Sigmoid colon (tissue), 6 donors: ENCODE measurements at regions not wholly inside any gene's neighbourhood (a gene's known extent, or its start where the extent isn't known, plus 50 kb on each side); places are given as distances from the start of the nearest gene placed in this dataset.
"Not testable (repeated sequence)": the region's sequence is repeated elsewhere in the genome, so short reads cannot be mapped to it uniquely, and the experiment has no call there.

Experiments used
- DNase-seq: peaks from one replicate; pipeline ENCODE4 v3.0.0-alpha.2; 2019
- H3K27ac ChIP-seq, 4 donors: fragments of 200-600 bp; sonication (generic); one replicate each; pipeline ENCODE4 v1.5.1; 2016 to 2019; ENCODE audit warnings: mild to moderate bottlenecking in 1 of 4
- H3K27me3 ChIP-seq, 3 donors: fragments of 200-600 bp; sonication (generic); one replicate each; pipeline ENCODE4 v1.5.1; 2019; ENCODE audit warnings: mild to moderate bottlenecking in 1 of 3
- H3K36me3 ChIP-seq, 4 donors: fragments of 200-600 bp; sonication (generic); one replicate each; pipeline ENCODE4 v1.5.1; 2016 to 2019
- H3K4me1 ChIP-seq, 4 donors: fragments of 200-600 bp; sonication (generic); one replicate each; pipeline ENCODE4 v1.5.1; 2017 to 2019
- H3K4me3 ChIP-seq, 4 donors: fragments of 200-600 bp; sonication (generic); one replicate each; pipeline ENCODE4 v1.5.1; 2017 to 2019; ENCODE audit warnings: mild to moderate bottlenecking in 2 of 4, moderate library complexity in 1 of 4
- H3K9me3 ChIP-seq, 4 donors: fragments of 200-600 bp in 3 of 4; sonication (generic) in 3 of 4; one replicate each; pipeline versions ENCODE4 v1.5.1 to v1.6.1; 2013 to 2019
- EP300 ChIP-seq, 4 donors: sonication (generic); formaldehyde crosslinking; IDR thresholded peaks; one replicate each; pipeline ENCODE4 v1.6.1; 2017; ENCODE audit warnings: antibody characterized with exemption in 4 of 4
- POLR2A ChIP-seq, 2 donors: fragments of 450-650 bp; IDR thresholded peaks; one replicate each; pipeline ENCODE4 v1.6.1; 2016; ENCODE audit warnings: antibody characterized with exemption in 2 of 2, mild to moderate bottlenecking in 2 of 2, moderate library complexity in 2 of 2
- POLR2AphosphoS5 ChIP-seq, 4 donors: sonication (generic); formaldehyde crosslinking; IDR thresholded peaks; one replicate each; pipeline ENCODE4 v1.6.1; 2017; ENCODE audit warnings: antibody characterized with exemption in 4 of 4
- WGBS, 2 donors: extraction: QIAGEN DNeasy Blood & Tissue Kit; methylation state at CpG; one replicate each; pipeline ENCODE4 v1.1.7; 2013; 5-methylcytosine and 5-hydroxymethylcytosine counted together
- intact Hi-C: fragments of 100-400 bp; cut with DNase I; formaldehyde crosslinking; loops from one replicate; pipeline ENCODE4 v1.15.1; 2023
- TF ChIP-seq, protein P1 (sequence below), 4 experiments: fragments of 450-650 bp in 3 of 4; fragments of 200-600 bp in 1 of 4; IDR thresholded peaks; one replicate each; pipeline ENCODE4 v1.5.1; 2016 to 2019; ENCODE audit warnings: antibody characterized with exemption in 4 of 4, mild to moderate bottlenecking in 3 of 4, moderate library complexity in 2 of 4
- donor health status: healthy with polysubstance abuse.
- donor health status: healthy.

GRCh38 chr5:174503461-174504265 lies 220.7 kb upstream of the MSX2 start:
- intact Hi-C loops, result no loop called here
- WGBS, 2 donors, result 16 to 53% methylated on average over 17 of the region's 17 CpGs

GRCh38 chr5:174504266-174504726 lies 220.1 kb upstream of the MSX2 start:
- Histone ChIP-seq H3K27ac (no peak overlapping the region), H3K4me1 (no peaks in the 10 kb centered on the region), H3K9me3 (no peaks in the 10 kb centered on the region), H3K4me3 (no peak overlapping the region), H3K36me3 (no peaks in the 10 kb centered on the region), H3K27me3 (no peaks in the 10 kb centered on the region)
- 33 to 71% methylated on average over 9 of the region's 9 CpGs for WGBS, 2 donors
- DNase-seq, result no peak
- intact Hi-C loops, result no loop called here
- TF ChIP-seq POLR2A (IDR thresholded peaks at IDR 0.05) (no peak), EP300 (IDR thresholded peaks at IDR 0.05) (no peak), POLR2AphosphoS5 (IDR thresholded peaks at IDR 0.05) (no peak)
- TF ChIP-seq, protein P1, sequence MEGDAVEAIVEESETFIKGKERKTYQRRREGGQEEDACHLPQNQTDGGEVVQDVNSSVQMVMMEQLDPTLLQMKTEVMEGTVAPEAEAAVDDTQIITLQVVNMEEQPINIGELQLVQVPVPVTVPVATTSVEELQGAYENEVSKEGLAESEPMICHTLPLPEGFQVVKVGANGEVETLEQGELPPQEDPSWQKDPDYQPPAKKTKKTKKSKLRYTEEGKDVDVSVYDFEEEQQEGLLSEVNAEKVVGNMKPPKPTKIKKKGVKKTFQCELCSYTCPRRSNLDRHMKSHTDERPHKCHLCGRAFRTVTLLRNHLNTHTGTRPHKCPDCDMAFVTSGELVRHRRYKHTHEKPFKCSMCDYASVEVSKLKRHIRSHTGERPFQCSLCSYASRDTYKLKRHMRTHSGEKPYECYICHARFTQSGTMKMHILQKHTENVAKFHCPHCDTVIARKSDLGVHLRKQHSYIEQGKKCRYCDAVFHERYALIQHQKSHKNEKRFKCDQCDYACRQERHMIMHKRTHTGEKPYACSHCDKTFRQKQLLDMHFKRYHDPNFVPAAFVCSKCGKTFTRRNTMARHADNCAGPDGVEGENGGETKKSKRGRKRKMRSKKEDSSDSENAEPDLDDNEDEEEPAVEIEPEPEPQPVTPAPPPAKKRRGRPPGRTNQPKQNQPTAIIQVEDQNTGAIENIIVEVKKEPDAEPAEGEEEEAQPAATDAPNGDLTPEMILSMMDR (IDR thresholded peaks at IDR 0.05), result no peak

More at GRCh38 chr5:174503461-174504265, 220.7 kb upstream of the MSX2 start:
- no peak for TF ChIP-seq POLR2AphosphoS5 (IDR thresholded peaks at IDR 0.05)
- TF ChIP-seq EP300 (IDR thresholded peaks at IDR 0.05), result no peak
- TF ChIP-seq, protein P1 (IDR thresholded peaks at IDR 0.05), result no peak
- TF ChIP-seq POLR2A (IDR thresholded peaks at IDR 0.05), result no peak
- H3K4me3 ChIP-seq, result no peak overlapping the region
- H3K9me3 ChIP-seq, result peaks cover 0 to 6% (median 2%) of the 10 kb centered on the region in 4 donors
- no peaks in the 10 kb centered on the region for H3K27me3 ChIP-seq
- no peak overlapping the region for H3K27ac ChIP-seq
- H3K4me1 ChIP-seq, result no peaks in the 10 kb centered on the region
- DNase-seq, result no peak
- no peaks in the 10 kb centered on the region for H3K36me3 ChIP-seq

DNA sequence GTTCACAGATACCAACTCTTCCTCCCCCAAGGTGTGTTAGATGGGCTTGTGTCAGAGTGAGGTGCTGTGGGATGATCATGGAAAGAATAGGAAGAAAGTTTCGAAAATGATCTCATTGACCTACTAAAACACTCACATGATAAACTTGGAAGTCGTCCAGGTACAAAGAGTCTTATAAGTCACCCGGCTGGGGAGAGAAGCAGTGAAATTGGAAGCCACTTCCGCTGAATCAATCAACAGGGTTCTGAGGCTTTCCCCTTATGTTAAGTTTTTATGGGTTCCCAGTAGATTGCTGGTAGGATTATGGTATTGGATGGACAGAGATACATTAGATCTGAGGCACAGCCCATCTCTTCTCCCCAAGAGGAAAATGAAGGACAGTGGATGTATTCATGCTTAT lies 218.8 kb upstream of the MSX2 start:
- no peak for DNase-seq
- no peaks in the 10 kb centered on the region for H3K27me3 ChIP-seq
- intact Hi-C loops, result no loop called here
- no peaks in the 10 kb centered on the region for H3K9me3 ChIP-seq
- no peaks in the 10 kb centered on the region for H3K36me3 ChIP-seq
- no peak overlapping the region for H3K27ac ChIP-seq
- TF ChIP-seq EP300 (IDR thresholded peaks at IDR 0.05) (no peak), POLR2A (IDR thresholded peaks at IDR 0.05) (no peak), POLR2AphosphoS5 (IDR thresholded peaks at IDR 0.05) (no peak)
- TF ChIP-seq, protein P1 (IDR thresholded peaks at IDR 0.05), result no peak
- 24 to 65% methylated on average over 4 of the region's 4 CpGs for WGBS, 2 donors
- H3K4me1 ChIP-seq, result no peaks in the 10 kb centered on the region
- H3K4me3 ChIP-seq, result no peak overlapping the region

GRCh38 chr5:174510782-174511453 lies 213.5 kb upstream of the MSX2 start:
- H3K9me3 ChIP-seq, H3K4me1 ChIP-seq, H3K27ac ChIP-seq, DNase-seq, H3K27me3 ChIP-seq, intact Hi-C loops, H3K36me3 ChIP-seq, H3K4me3 ChIP-seq: not testable (repeated sequence)
- WGBS, 2 donors, result 43 to 76% methylated on average over 11 of the region's 11 CpGs

DNA sequence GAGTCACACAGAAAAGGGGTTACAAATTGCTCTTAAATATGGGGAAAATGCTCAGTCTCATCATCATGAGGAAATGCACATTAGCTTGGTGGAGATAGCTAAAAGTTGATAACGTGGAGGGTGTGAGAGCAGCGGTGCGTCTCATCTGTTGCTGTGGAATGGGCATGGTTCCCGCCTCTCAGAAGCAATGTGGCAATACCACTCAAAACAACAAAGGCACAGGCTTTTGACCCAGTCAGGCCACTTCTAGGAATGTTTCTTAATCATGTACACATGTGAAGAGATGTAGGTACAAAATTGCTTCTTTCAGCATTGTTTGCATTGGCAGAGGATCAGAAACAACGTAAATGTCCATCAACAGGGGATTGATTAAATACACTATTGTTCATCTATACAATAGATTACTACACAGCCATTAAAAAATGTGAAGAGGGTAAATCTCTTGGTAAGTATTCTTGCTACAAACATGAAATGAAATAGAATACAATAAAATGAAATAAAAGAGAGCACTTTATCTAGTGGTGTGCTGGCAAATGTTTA lies 212.6 kb upstream of the MSX2 start:
- intact Hi-C loops, result no loop called here

More for the DNA sequence above, 212.6 kb upstream of the MSX2 start:
- Histone ChIP-seq H3K4me1 (no peaks in the 10 kb centered on the region), H3K9me3 (no peaks in the 10 kb centered on the region), H3K36me3 (no peaks in the 10 kb centered on the region), H3K27ac (no peak overlapping the region), H3K4me3 (no peak overlapping the region), H3K27me3 (no peaks in the 10 kb centered on the region)
- TF ChIP-seq, protein P1 (IDR thresholded peaks at IDR 0.05), result no peak
- TF ChIP-seq EP300 (IDR thresholded peaks at IDR 0.05) (no peak), POLR2A (IDR thresholded peaks at IDR 0.05) (no peak), POLR2AphosphoS5 (IDR thresholded peaks at IDR 0.05) (no peak)
- WGBS, 2 donors, result 17 to 69% methylated on average over 5 of the region's 5 CpGs
- DNase-seq, result no peak
